Keratinocyte (primary cell): ENCODE measurements at regions not wholly inside any gene's neighbourhood (a gene's known extent, or its start where the extent isn't known, plus 50 kb on each side); places are given as distances from the start of the nearest gene placed in this dataset.
A peak's percentile ranks its signal among the peaks of the same experiment; 100 is the strongest.

Experiments used
- DNase-seq: peaks from one replicate; pipeline ENCODE4 v3.0.0-alpha.2; 2011; ENCODE audit warnings: low read depth, missing footprints, low spot score
- FAIRE-seq: peaks from 2 replicates; lab custom pipeline; 2011; peaks lifted over from hg19 to GRCh38; lab: Jason Lieb, UNC
- H2AFZ ChIP-seq: 2 replicates; pipeline ENCODE4 v1.6.0; 2012; ENCODE audit warnings: low read length, control low read depth, inconsistent platforms; ENCODE audit not compliant: control insufficient read depth
- H3K27ac ChIP-seq: 2 replicates; pipeline ENCODE4 v1.5.1; 2011; ENCODE audit warnings: low read length; ENCODE audit not compliant: control insufficient read depth, insufficient read depth
- H3K27me3 ChIP-seq: 3 replicates; pipeline ENCODE4 v1.6.0; 2011; ENCODE audit warnings: low read length; ENCODE audit not compliant: control insufficient read depth, insufficient read depth; ENCODE audit errors: extremely low read depth
- H3K36me3 ChIP-seq, 2 experiments: 2 replicates in 1 of 2; 3 replicates in 1 of 2; pipeline ENCODE4 v1.5.1; 2011; ENCODE audit warnings: low read length in 2 of 2, mild to moderate bottlenecking in 1 of 2; ENCODE audit not compliant: control insufficient read depth in 2 of 2, insufficient read depth in 2 of 2; ENCODE audit errors: extremely low read depth in 1 of 2
- H3K4me1 ChIP-seq: 3 replicates; pipeline ENCODE4 v1.5.1; 2011; ENCODE audit warnings: low read length; ENCODE audit not compliant: control insufficient read depth, insufficient read depth; ENCODE audit errors: extremely low read depth
- H3K4me2 ChIP-seq: 3 replicates; pipeline ENCODE4 v1.6.0; 2011; ENCODE audit warnings: low read depth, low read length; ENCODE audit not compliant: control insufficient read depth, insufficient read depth; ENCODE audit errors: extremely low read depth
- H3K4me3 ChIP-seq, 3 experiments: fragments of 200-600 bp in 1 of 3; sonication (generic) in 1 of 3; 2 replicates in 2 of 3; 3 replicates in 1 of 3; pipeline ENCODE4 v1.5.1; 2011 to 2016; ENCODE audit warnings: low read length in 3 of 3, mild to moderate bottlenecking in 3 of 3, control low read depth in 2 of 3, inconsistent platforms in 1 of 3, low read depth in 1 of 3, mixed read lengths in 1 of 3, mixed run types in 1 of 3, moderate library complexity in 1 of 3; ENCODE audit not compliant: control insufficient read depth in 2 of 3, insufficient read depth in 2 of 3; ENCODE audit errors: extremely low read depth in 1 of 3
- H3K79me2 ChIP-seq: 2 replicates; pipeline ENCODE4 v1.6.0; 2012; ENCODE audit warnings: low read length; ENCODE audit not compliant: control insufficient read depth, insufficient read depth
- H3K9ac ChIP-seq: 3 replicates; pipeline ENCODE4 v1.6.0; 2011; ENCODE audit warnings: low read length; ENCODE audit not compliant: control insufficient read depth, insufficient read depth; ENCODE audit errors: extremely low read depth
- H3K9me1 ChIP-seq: 3 replicates; pipeline ENCODE4 v1.6.0; 2011; ENCODE audit warnings: low read length; ENCODE audit not compliant: control insufficient read depth, insufficient read depth; ENCODE audit errors: extremely low read depth
- H3K9me3 ChIP-seq: 2 replicates; pipeline ENCODE4 v1.5.1; 2012; ENCODE audit warnings: low read depth, low read length; ENCODE audit not compliant: control insufficient read depth
- H4K20me1 ChIP-seq: 3 replicates; pipeline ENCODE4 v1.6.0; 2011; ENCODE audit warnings: low read length; ENCODE audit not compliant: control insufficient read depth, insufficient read depth; ENCODE audit errors: extremely low read depth
- EZH2 ChIP-seq: IDR thresholded peaks from one replicate; pipeline ENCODE4 v1.6.1; 2012; ENCODE audit warnings: inconsistent platforms, mild to moderate bottlenecking, low read length, moderate library complexity
- dilution Hi-C: fragments of 300-500 bp; cut with MboI; formaldehyde crosslinking; loops from one replicate; pipeline ENCODE4 v1.7.0; 2020; ENCODE audit warnings: low sequenced_read_pairs; ENCODE audit not compliant: extremely low pct_ligation_motif_present
- TF ChIP-seq, protein P1 (sequence below), 3 experiments: IDR thresholded peaks in 1 of 3; conservative IDR thresholded peaks in 1 of 3; optimal IDR thresholded peaks in 1 of 3; 2 replicates in 2 of 3; 3 replicates in 1 of 3; pipeline versions ENCODE3 to v1.5.1; 2011; ENCODE audit warnings: low read length in 3 of 3, mild to moderate bottlenecking in 3 of 3, moderate library complexity in 2 of 3, control low read depth in 1 of 3, inconsistent platforms in 1 of 3; ENCODE audit not compliant: insufficient read depth in 2 of 3; ENCODE audit errors: extremely low read depth in 1 of 3

GRCh38 chr11:116691771-116692177 is 81.0 kb downstream of the BUD13 start:
- H3K27me3 ChIP-seq = no peaks in the 10 kb centered on the region
- H4K20me1 ChIP-seq = no peaks in the 10 kb centered on the region
- no peaks in the 10 kb centered on the region for H3K79me2 ChIP-seq
- peaks cover 2% of the 10 kb centered on the region for H3K9me1 ChIP-seq
- TF ChIP-seq EZH2 = no peak
- TF ChIP-seq, protein P1, sequence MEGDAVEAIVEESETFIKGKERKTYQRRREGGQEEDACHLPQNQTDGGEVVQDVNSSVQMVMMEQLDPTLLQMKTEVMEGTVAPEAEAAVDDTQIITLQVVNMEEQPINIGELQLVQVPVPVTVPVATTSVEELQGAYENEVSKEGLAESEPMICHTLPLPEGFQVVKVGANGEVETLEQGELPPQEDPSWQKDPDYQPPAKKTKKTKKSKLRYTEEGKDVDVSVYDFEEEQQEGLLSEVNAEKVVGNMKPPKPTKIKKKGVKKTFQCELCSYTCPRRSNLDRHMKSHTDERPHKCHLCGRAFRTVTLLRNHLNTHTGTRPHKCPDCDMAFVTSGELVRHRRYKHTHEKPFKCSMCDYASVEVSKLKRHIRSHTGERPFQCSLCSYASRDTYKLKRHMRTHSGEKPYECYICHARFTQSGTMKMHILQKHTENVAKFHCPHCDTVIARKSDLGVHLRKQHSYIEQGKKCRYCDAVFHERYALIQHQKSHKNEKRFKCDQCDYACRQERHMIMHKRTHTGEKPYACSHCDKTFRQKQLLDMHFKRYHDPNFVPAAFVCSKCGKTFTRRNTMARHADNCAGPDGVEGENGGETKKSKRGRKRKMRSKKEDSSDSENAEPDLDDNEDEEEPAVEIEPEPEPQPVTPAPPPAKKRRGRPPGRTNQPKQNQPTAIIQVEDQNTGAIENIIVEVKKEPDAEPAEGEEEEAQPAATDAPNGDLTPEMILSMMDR (optimal IDR thresholded peaks at IDR 0.05 in 1 of 3, IDR thresholded peaks at IDR 0.05 in 1 of 3, conservative IDR thresholded peaks at IDR 0.05 in 1 of 3; ENCODE audit: extremely low read depth in 1 of 3, insufficient read depth in 2 of 3, low read length in 3 of 3) = peak; percentile 87 to 97 (median 91)
- H3K9ac ChIP-seq = no peak overlapping the region
- no peak overlapping the region for H3K27ac ChIP-seq
- DNase-seq = no peak
- no peak overlapping the region for H3K4me3 ChIP-seq
- no peaks in the 10 kb centered on the region for H3K36me3 ChIP-seq
- no peak overlapping the region for H3K4me2 ChIP-seq
- H3K4me1 ChIP-seq = peaks cover 38% of the 10 kb centered on the region
- dilution Hi-C loops = no loop called here
- no peak overlapping the region for H2AFZ ChIP-seq
- FAIRE-seq = no peak
- no peaks in the 10 kb centered on the region for H3K9me3 ChIP-seq

DNA sequence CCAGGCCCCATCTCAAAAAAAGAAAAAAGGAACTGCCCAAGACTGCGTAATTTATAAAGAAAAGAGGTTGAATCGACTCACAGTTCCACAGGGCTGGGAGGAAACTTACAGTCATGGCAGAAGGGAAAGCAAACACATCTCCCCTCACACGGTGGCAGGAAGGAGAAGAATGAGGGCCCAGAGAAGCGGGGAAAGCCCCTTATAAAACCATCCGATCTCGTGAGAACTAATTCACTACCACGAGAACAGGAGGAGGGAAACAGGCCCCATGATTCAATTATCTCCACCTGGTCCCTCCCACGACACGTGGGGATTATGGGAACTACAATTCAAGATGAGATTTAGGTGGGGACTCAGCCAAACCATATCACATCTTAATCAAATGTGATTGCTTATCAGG is 82.2 kb downstream of the BUD13 start:
- H3K9me3 ChIP-seq = no peaks in the 10 kb centered on the region
- H3K4me3 ChIP-seq = no peak overlapping the region
- no peak overlapping the region for H3K9ac ChIP-seq
- no peak overlapping the region for H3K27ac ChIP-seq
- DNase-seq (no peak), FAIRE-seq (no peak)
- no peaks in the 10 kb centered on the region for H3K36me3 ChIP-seq
- H3K27me3 ChIP-seq = peaks cover 4% of the 10 kb centered on the region
- no peaks in the 10 kb centered on the region for H4K20me1 ChIP-seq
- H3K4me2 ChIP-seq = no peak overlapping the region
- H3K4me1 ChIP-seq = peaks cover 26% of the 10 kb centered on the region
- dilution Hi-C loops = no loop called here
- H2AFZ ChIP-seq = no peak overlapping the region
- peaks cover 2% of the 10 kb centered on the region for H3K9me1 ChIP-seq
- H3K79me2 ChIP-seq = no peaks in the 10 kb centered on the region
- no peak for TF ChIP-seq EZH2
- TF ChIP-seq, protein P1 (optimal IDR thresholded peaks at IDR 0.05 in 1 of 3, IDR thresholded peaks at IDR 0.05 in 1 of 3, conservative IDR thresholded peaks at IDR 0.05 in 1 of 3; ENCODE audit: extremely low read depth in 1 of 3, insufficient read depth in 2 of 3, low read length in 3 of 3) = no peak
